ENCODE measurements at regions not wholly inside any gene's neighbourhood (a gene's known extent, or its start where the extent isn't known, plus 50 kb on each side); places are given as distances from the start of the nearest gene placed in this dataset.
"Not testable (repeated sequence)": the region's sequence is repeated elsewhere in the genome, so short reads cannot be mapped to it uniquely, and the experiment has no call there.

- no peak for DNase-seq (ENCODE audit: low read depth, low spot score)
Measured at GRCh38 chr1:80535466-80535865, 1265.3 kb upstream of the ADGRL2 start.

DNA sequence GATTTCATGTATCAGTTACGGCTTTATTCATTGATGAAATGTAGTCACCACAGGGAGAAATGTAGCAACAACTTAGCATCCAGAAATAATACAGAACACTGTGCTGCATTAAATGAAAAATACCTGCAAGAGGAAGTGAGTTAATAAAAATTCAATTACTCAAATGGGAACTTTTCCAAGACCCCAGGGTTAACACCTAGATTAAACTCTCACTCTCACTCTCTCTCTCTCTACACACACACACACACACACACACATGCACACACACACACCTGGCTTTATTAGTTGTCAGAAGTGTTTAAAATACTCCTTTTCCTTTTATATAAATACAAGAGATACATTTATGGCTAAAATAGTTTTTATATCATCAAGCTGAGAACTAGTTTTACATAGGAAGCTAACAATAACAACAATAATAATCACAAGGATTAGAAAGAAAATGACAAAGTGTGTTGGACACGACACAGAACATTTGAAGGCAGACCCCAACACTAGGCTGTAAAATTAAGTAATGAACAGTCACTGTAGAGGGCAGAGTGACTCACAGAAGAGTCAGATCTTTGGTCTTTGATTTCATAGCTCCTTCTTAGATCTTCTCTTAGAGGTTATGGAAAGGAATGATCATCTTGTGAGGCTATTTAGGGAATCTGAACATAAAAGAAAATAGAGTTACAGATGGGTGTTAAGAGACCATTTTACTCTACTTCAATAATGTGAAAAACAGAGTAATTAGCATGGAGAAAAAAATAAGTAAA, 1266.0 kb upstream of the ADGRL2 start:
- no peak for DNase-seq (ENCODE audit: low read depth, low spot score)

DNA sequence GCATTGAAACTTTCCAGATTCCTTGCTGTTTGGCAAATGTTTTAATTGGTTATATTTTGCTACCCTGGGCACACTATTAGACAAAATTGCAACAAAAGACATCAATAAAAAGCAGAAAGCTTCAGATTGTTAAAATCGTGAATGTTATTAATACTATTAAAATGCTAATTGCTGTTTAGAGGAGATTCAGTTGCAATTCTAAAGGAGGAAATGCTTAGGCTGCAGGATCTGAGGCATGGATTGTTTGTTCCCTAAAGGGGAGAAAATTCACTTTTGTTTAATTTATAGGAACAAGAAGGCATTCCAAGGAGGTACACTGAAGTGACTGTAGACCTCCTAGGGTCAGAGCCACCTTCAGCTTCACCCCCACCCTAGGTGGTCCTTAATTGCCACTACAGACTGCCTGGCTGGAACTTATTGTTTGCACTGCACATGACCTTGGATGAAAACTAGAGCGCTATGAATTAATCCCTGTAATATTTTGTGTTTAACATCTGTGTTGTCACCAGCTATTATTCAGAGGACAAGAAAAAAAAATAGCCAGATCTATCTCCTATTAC, 1266.9 kb upstream of the ADGRL2 start:
- DNase-seq (ENCODE audit: low read depth, low spot score), result no peak

- no peak for DNase-seq (ENCODE audit: low read depth, low spot score)
Measured at GRCh38 chr1:80533093-80533492, 1267.6 kb upstream of the ADGRL2 start.

- no peak for DNase-seq (ENCODE audit: low read depth, low spot score)
Measured at GRCh38 chr1:80531182-80531581, 1269.6 kb upstream of the ADGRL2 start.

- DNase-seq (ENCODE audit: low read depth, low spot score), result no peak
Measured at GRCh38 chr1:80529546-80529945, 1271.2 kb upstream of the ADGRL2 start.

DNA sequence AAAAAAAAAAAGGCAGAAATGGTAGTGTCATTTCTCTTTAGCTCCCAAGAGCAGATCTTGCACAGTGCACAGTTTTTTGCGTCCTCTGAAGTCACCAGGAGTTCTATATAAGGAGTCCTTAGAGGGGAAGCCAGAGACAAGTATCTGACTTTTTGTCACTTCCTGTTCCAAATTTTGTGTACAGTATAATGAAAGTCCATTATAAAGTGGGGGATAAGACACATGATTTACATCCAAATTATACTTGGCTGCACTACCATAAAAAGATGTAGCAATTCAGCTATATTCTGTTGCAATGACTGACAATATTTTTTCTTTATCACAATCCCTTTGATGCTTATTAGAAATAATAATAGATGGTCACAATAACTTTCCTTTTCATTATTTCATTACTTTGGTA, 1276.9 kb upstream of the ADGRL2 start:
- DNase-seq (ENCODE audit: low read depth, low spot score), result no peak

DNA sequence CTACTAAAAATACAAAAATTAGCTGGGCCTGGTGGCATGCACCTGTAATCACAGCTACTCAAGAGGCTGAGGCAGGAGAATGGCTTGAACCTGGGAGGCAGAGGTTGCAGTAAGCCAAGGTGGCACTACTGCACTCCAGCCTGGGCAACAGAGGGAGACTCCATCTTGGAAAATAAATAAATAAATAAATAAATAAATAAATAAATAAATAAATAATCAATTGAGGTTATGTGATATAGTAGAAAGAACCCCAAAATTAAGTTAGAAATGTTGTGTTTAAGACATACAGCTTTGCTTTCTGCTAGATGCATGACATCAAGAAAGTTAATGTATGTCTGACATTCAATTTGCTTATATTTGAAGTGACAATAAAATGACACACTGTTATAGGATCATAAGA, 1277.7 kb upstream of the ADGRL2 start:
- not testable (repeated sequence) for DNase-seq (ENCODE audit: low read depth, low spot score)

DNA sequence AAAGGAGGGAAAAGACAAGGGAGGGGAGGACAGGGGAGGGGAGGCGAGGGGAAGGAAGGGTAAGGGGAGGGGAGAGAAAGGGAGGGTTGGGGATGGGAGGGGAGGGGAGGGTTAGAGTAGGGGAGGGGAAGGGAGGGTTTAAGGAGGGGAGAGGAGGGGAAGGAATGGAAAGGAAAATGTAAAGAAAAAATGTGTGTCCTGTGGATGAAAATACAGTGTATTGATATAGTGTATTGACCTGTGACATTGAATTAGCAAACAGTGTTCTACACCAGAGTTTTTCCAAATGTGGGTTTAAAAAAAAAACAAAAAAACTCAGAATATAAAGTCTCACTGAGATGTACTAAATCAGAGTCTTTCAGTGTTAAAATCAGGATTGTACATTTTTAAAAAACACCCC, 1279.8 kb upstream of the ADGRL2 start:
- DNase-seq (ENCODE audit: low read depth, low spot score), result no peak

GRCh38 chr1:80517062-80517461, 1283.7 kb upstream of the ADGRL2 start:
- DNase-seq (ENCODE audit: low read depth, low spot score), result no peak

GRCh38 chr1:80509965-80510522, 1290.7 kb upstream of the ADGRL2 start:
- peak; percentile 62 for DNase-seq (ENCODE audit: low read depth, low spot score)

DNA sequence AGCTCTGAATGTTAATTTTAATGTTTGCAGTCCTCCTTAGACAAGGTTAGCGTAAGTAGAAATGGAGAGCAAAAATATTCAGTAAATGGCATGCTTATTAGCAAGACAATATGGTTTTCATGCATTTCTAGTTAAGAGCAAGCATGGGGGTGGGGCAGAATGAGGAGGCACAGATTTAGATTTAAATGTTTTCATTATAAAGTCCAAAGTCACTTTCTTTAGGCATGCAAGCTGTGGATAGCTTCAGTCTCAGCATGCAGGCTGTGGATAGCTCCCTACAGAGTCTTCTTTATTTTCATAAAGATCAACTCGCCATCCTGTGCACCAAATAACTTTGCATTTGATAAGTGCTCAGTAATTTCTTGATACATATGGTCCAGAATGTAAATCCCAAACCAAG, 1294.5 kb upstream of the ADGRL2 start:
- no peak for DNase-seq (ENCODE audit: low read depth, low spot score)

- DNase-seq (ENCODE audit: low read depth, low spot score), result no peak
Measured at GRCh38 chr1:80498673-80499072, 1302.1 kb upstream of the ADGRL2 start.

GRCh38 chr1:80495806-80496205, 1304.9 kb upstream of the ADGRL2 start:
- DNase-seq (ENCODE audit: low read depth, low spot score), result no peak

GRCh38 chr1:80472145-80472544, 1328.6 kb upstream of the ADGRL2 start:
- no peak for DNase-seq (ENCODE audit: low read depth, low spot score)

GRCh38 chr1:80468356-80468755, 1332.4 kb upstream of the ADGRL2 start:
- no peak for DNase-seq (ENCODE audit: low read depth, low spot score)

- DNase-seq (ENCODE audit: low read depth, low spot score), result no peak
Measured at GRCh38 chr1:80462006-80462405, 1338.7 kb upstream of the ADGRL2 start.

- DNase-seq (ENCODE audit: low read depth, low spot score), result peak; percentile 2
Measured at GRCh38 chr1:80457409-80457808, 1343.3 kb upstream of the ADGRL2 start.

- DNase-seq (ENCODE audit: low read depth, low spot score), result no peak
Measured at GRCh38 chr1:80453775-80454174, 1347.0 kb upstream of the ADGRL2 start.

DNA sequence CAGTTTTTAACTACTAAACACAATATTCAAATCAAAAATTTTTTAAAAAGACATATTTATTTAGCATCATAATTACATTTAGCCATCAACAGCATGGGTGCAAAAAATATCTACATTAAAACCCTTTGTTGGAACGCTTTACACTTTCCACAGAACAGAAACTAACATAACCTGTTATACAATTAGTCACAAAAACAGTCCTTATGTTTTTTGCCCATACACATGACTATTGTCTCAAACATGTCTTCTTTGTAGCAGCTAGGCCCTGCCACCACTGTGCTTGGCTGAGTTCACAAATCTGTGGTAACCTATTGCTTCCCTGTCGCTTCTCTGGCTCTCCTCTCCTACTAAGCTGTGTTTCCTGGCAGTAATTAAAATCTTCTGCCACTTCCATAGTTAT, 1350.0 kb upstream of the ADGRL2 start:
- DNase-seq (ENCODE audit: low read depth, low spot score), result no peak

DNA sequence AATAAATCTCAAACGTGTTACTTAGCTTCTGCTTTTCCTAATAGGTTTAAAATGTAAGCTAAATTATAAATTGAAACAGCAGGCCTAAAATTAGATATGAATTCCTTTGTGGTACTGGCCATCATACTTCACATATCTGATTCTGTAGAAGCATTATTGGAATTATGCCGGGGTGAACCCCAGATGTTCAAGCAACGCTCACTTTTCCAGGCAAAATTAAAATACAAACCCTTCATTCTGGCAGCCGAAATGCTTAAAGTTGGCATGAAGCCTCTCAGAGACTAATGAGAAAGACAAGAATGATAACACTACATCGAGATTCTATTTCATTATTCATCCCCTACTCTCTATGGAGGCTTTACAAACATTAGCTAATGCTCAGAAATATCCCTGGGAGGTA, 1352.7 kb upstream of the ADGRL2 start:
- no peak for DNase-seq (ENCODE audit: low read depth, low spot score)

GRCh38 chr1:80447526-80447925, 1353.2 kb upstream of the ADGRL2 start:
- no peak for DNase-seq (ENCODE audit: low read depth, low spot score)

- no peak for DNase-seq (ENCODE audit: low read depth, low spot score)
Measured at GRCh38 chr1:80445033-80445432, 1355.7 kb upstream of the ADGRL2 start.

Measured in ELF-1 (cell line).